ENCODE measurements at regions not wholly inside any gene's neighbourhood (a gene's known extent, or its start where the extent isn't known, plus 50 kb on each side); places are given as distances from the start of the nearest gene placed in this dataset.
"Not testable (repeated sequence)": the region's sequence is repeated elsewhere in the genome, so short reads cannot be mapped to it uniquely, and the experiment has no call there.

- Histone ChIP-seq H3K9ac (ENCODE audit: low read depth, low read length) (no peak overlapping the region), H3K27ac (ENCODE audit: low read depth, low read length) (no peak overlapping the region), H3K27me3 (ENCODE audit: control insufficient read depth, insufficient read depth, low read length) (no peaks in the 10 kb centered on the region), H3K4me1 (ENCODE audit: control insufficient read depth, insufficient read depth, low read length) (no peaks in the 10 kb centered on the region), H3K4me3 (ENCODE audit: low read depth, low read length) (no peak overlapping the region), H3K9me3 (ENCODE audit: control insufficient read depth, insufficient read depth, low read length) (no peaks in the 10 kb centered on the region), H3K36me3 (ENCODE audit: control insufficient read depth, insufficient read depth, low read length) (no peaks in the 10 kb centered on the region)
These were observed 710.2 kb downstream of the BRINP1 start for GRCh38 chr9:118659011-118659410.

GRCh38 chr9:118665226-118665919 is 703.9 kb downstream of the BRINP1 start:
- Histone ChIP-seq H3K4me3 (ENCODE audit: low read depth, low read length) (no peak overlapping the region), H3K9me3 (ENCODE audit: control insufficient read depth, insufficient read depth, low read length) (no peaks in the 10 kb centered on the region), H3K27ac (ENCODE audit: low read depth, low read length) (no peak overlapping the region), H3K36me3 (ENCODE audit: control insufficient read depth, insufficient read depth, low read length) (no peaks in the 10 kb centered on the region), H3K4me1 (ENCODE audit: control insufficient read depth, insufficient read depth, low read length) (peaks cover 13% of the 10 kb centered on the region), H3K27me3 (ENCODE audit: control insufficient read depth, insufficient read depth, low read length) (no peaks in the 10 kb centered on the region), H3K9ac (ENCODE audit: low read depth, low read length) (no peak overlapping the region)

- Histone ChIP-seq H3K4me1 (ENCODE audit: control insufficient read depth, insufficient read depth, low read length) (peaks cover 25% of the 10 kb centered on the region), H3K27ac (ENCODE audit: low read depth, low read length) (peak overlapping the region; percentile 43), H3K4me3 (ENCODE audit: low read depth, low read length) (no peak overlapping the region), H3K36me3 (ENCODE audit: control insufficient read depth, insufficient read depth, low read length) (no peaks in the 10 kb centered on the region), H3K9ac (ENCODE audit: low read depth, low read length) (no peak overlapping the region), H3K27me3 (ENCODE audit: control insufficient read depth, insufficient read depth, low read length) (no peaks in the 10 kb centered on the region), H3K9me3 (ENCODE audit: control insufficient read depth, insufficient read depth, low read length) (no peaks in the 10 kb centered on the region)
These were observed 699.0 kb downstream of the BRINP1 start for GRCh38 chr9:118670011-118670953.

GRCh38 chr9:118674942-118675341 is 694.3 kb downstream of the BRINP1 start:
- H3K27ac ChIP-seq (ENCODE audit: low read depth, low read length): no peak overlapping the region
- 0 out of 2 replicates have a peak, but pooled peaks cover 4% of the 10 kb centered on the region for H3K9me3 ChIP-seq (ENCODE audit: control insufficient read depth, insufficient read depth, low read length)
- H3K4me3 ChIP-seq (ENCODE audit: low read depth, low read length): no peak overlapping the region
- no peaks in the 10 kb centered on the region for H3K36me3 ChIP-seq (ENCODE audit: control insufficient read depth, insufficient read depth, low read length)
- no peak overlapping the region for H3K9ac ChIP-seq (ENCODE audit: low read depth, low read length)
- no peaks in the 10 kb centered on the region for H3K27me3 ChIP-seq (ENCODE audit: control insufficient read depth, insufficient read depth, low read length)
- H3K4me1 ChIP-seq (ENCODE audit: control insufficient read depth, insufficient read depth, low read length): peaks cover 21% of the 10 kb centered on the region

GRCh38 chr9:118677936-118678653 is 691.1 kb downstream of the BRINP1 start:
- H3K9ac ChIP-seq (ENCODE audit: low read depth, low read length); H3K27ac ChIP-seq (ENCODE audit: low read depth, low read length); H3K4me1 ChIP-seq (ENCODE audit: control insufficient read depth, insufficient read depth, low read length); H3K4me3 ChIP-seq (ENCODE audit: low read depth, low read length); H3K27me3 ChIP-seq (ENCODE audit: control insufficient read depth, insufficient read depth, low read length); H3K36me3 ChIP-seq (ENCODE audit: control insufficient read depth, insufficient read depth, low read length); H3K9me3 ChIP-seq (ENCODE audit: control insufficient read depth, insufficient read depth, low read length): not testable (repeated sequence)

- Histone ChIP-seq H3K36me3 (ENCODE audit: control insufficient read depth, insufficient read depth, low read length) (no peaks in the 10 kb centered on the region), H3K9ac (ENCODE audit: low read depth, low read length) (no peak overlapping the region), H3K27me3 (ENCODE audit: control insufficient read depth, insufficient read depth, low read length) (no peaks in the 10 kb centered on the region), H3K4me1 (ENCODE audit: control insufficient read depth, insufficient read depth, low read length) (peaks cover 18% of the 10 kb centered on the region), H3K9me3 (ENCODE audit: control insufficient read depth, insufficient read depth, low read length) (no peaks in the 10 kb centered on the region), H3K27ac (ENCODE audit: low read depth, low read length) (no peak overlapping the region), H3K4me3 (ENCODE audit: low read depth, low read length) (no peak overlapping the region)
These were observed 682.3 kb downstream of the BRINP1 start for GRCh38 chr9:118686959-118687358.

- H3K27ac ChIP-seq (ENCODE audit: low read depth, low read length): no peak overlapping the region
- no peak overlapping the region for H3K9ac ChIP-seq (ENCODE audit: low read depth, low read length)
- H3K36me3 ChIP-seq (ENCODE audit: control insufficient read depth, insufficient read depth, low read length): no peaks in the 10 kb centered on the region
- no peaks in the 10 kb centered on the region for H3K9me3 ChIP-seq (ENCODE audit: control insufficient read depth, insufficient read depth, low read length)
- no peaks in the 10 kb centered on the region for H3K27me3 ChIP-seq (ENCODE audit: control insufficient read depth, insufficient read depth, low read length)
- no peak overlapping the region for H3K4me3 ChIP-seq (ENCODE audit: low read depth, low read length)
- H3K4me1 ChIP-seq (ENCODE audit: control insufficient read depth, insufficient read depth, low read length): peaks cover 16% of the 10 kb centered on the region
These were observed 680.0 kb downstream of the BRINP1 start for GRCh38 chr9:118689280-118689679.

GRCh38 chr9:118692613-118693012 is 676.6 kb downstream of the BRINP1 start:
- no peak overlapping the region for H3K4me3 ChIP-seq (ENCODE audit: low read depth, low read length)
- H3K27me3 ChIP-seq (ENCODE audit: control insufficient read depth, insufficient read depth, low read length): no peaks in the 10 kb centered on the region
- no peaks in the 10 kb centered on the region for H3K9me3 ChIP-seq (ENCODE audit: control insufficient read depth, insufficient read depth, low read length)
- no peak overlapping the region for H3K9ac ChIP-seq (ENCODE audit: low read depth, low read length)
- H3K4me1 ChIP-seq (ENCODE audit: control insufficient read depth, insufficient read depth, low read length): 0 out of 2 replicates have a peak, but pooled peaks cover 4% of the 10 kb centered on the region
- H3K27ac ChIP-seq (ENCODE audit: low read depth, low read length): no peak overlapping the region
- H3K36me3 ChIP-seq (ENCODE audit: control insufficient read depth, insufficient read depth, low read length): no peaks in the 10 kb centered on the region

- Histone ChIP-seq H3K27ac (ENCODE audit: low read depth, low read length) (no peak overlapping the region), H3K27me3 (ENCODE audit: control insufficient read depth, insufficient read depth, low read length) (no peaks in the 10 kb centered on the region), H3K36me3 (ENCODE audit: control insufficient read depth, insufficient read depth, low read length) (no peaks in the 10 kb centered on the region), H3K4me3 (ENCODE audit: low read depth, low read length) (no peak overlapping the region), H3K9ac (ENCODE audit: low read depth, low read length) (no peak overlapping the region), H3K4me1 (ENCODE audit: control insufficient read depth, insufficient read depth, low read length) (0 out of 2 replicates have a peak, but pooled peaks cover 4% of the 10 kb centered on the region), H3K9me3 (ENCODE audit: control insufficient read depth, insufficient read depth, low read length) (no peaks in the 10 kb centered on the region)
These were observed 675.6 kb downstream of the BRINP1 start for GRCh38 chr9:118693645-118694044.

GRCh38 chr9:118695249-118695648 is 674.0 kb downstream of the BRINP1 start:
- H3K9me3 ChIP-seq (ENCODE audit: control insufficient read depth, insufficient read depth, low read length); H3K36me3 ChIP-seq (ENCODE audit: control insufficient read depth, insufficient read depth, low read length); H3K4me3 ChIP-seq (ENCODE audit: low read depth, low read length); H3K4me1 ChIP-seq (ENCODE audit: control insufficient read depth, insufficient read depth, low read length); H3K27me3 ChIP-seq (ENCODE audit: control insufficient read depth, insufficient read depth, low read length); H3K27ac ChIP-seq (ENCODE audit: low read depth, low read length); H3K9ac ChIP-seq (ENCODE audit: low read depth, low read length): not testable (repeated sequence)
